Activated B cell treated with CpG ODN at 0.5 μM for 24 hours (primary cell): ENCODE measurements at regions not wholly inside any gene's neighbourhood (a gene's known extent, or its start where the extent isn't known, plus 50 kb on each side); places are given as distances from the start of the nearest gene placed in this dataset.

Experiments
- ATAC-seq: fragments of 200-7000 bp; cut with Tn5 transposase; one replicate; pipeline ENCODE4 v1.10.0; 2021; ENCODE audit warnings: low read depth, mild to moderate bottlenecking, moderate library complexity
- CTCF ChIA-PET: fragments of 350-600 bp; sonication (Branson Sonifier 250); formaldehyde crosslinking; loops from one replicate; lab custom pipeline; 2021; ENCODE audit warnings: antibody characterized with exemption; lab: Charles Lee
- POLR2A ChIA-PET: fragments of 350-600 bp; sonication (Branson Sonifier 250); formaldehyde crosslinking; loops from one replicate; lab custom pipeline; 2021; ENCODE audit warnings: antibody characterized with exemption; lab: Charles Lee
- DNase-seq: peaks from one replicate; pipeline ENCODE4 v3.0.0; 2022
- H3K27ac Mint-ChIP-seq: one replicate; pipeline ENCODE4 v1.8.0; 2020; ENCODE audit warnings: mixed read lengths
- H3K27me3 Mint-ChIP-seq: one replicate; pipeline ENCODE4 v1.8.0; 2021; ENCODE audit warnings: mixed read lengths
- H3K36me3 Mint-ChIP-seq: one replicate; pipeline ENCODE4 v1.8.0; 2021; ENCODE audit warnings: low read depth, mixed read lengths
- H3K4me1 Mint-ChIP-seq: one replicate; pipeline ENCODE4 v1.8.0; 2021; ENCODE audit warnings: mixed read lengths
- H3K4me3 Mint-ChIP-seq: one replicate; pipeline ENCODE4 v1.8.0; 2020; ENCODE audit warnings: mild to moderate bottlenecking, mixed read lengths
- H3K9me3 Mint-ChIP-seq: one replicate; pipeline ENCODE4 v1.8.0; 2020; ENCODE audit warnings: mixed read lengths
- CTCF ChIP-seq: fragments of 200-600 bp; IDR thresholded peaks from one replicate; pipeline ENCODE4 v1.8.0; 2022; ENCODE audit warnings: antibody characterized with exemption, mild to moderate bottlenecking
- intact Hi-C: fragments of 100-400 bp; cut with micrococcal nuclease; formaldehyde crosslinking; loops from one replicate; pipeline ENCODE4 v1.15.1; 2024

DNA sequence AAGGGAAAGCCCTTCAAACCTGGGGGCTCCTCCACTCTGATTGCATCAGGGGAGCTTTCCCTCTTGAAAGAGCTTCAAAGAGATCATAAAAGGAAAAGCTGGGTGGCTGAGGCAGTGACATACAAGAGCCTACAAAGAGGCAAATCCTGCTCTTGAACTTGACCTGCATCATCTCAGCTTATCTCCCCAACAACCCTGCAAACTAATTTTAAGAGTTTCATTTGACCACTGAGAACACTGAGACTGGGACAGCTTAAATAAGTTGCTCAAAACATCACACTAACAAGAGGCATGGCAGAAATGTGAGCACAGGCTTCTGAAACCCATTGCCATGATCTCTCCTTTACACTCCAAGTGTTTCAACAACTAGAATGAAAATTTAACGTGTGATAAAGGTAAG is 101.6 kb upstream of the PPARGC1A start:
- H3K4me3 Mint-ChIP-seq = no peak overlapping the region
- POLR2A ChIA-PET = no interaction called here
- no peaks in the 10 kb centered on the region for H3K27me3 Mint-ChIP-seq
- no peaks in the 10 kb centered on the region for H3K4me1 Mint-ChIP-seq
- CTCF ChIA-PET = no interaction called here
- no peaks in the 10 kb centered on the region for H3K36me3 Mint-ChIP-seq
- intact Hi-C loops = no loop called here
- no peaks in the 10 kb centered on the region for H3K9me3 Mint-ChIP-seq
- ATAC-seq = no peak
- DNase-seq = no peak
- TF ChIP-seq CTCF = no peak
- H3K27ac Mint-ChIP-seq = no peak overlapping the region

DNA sequence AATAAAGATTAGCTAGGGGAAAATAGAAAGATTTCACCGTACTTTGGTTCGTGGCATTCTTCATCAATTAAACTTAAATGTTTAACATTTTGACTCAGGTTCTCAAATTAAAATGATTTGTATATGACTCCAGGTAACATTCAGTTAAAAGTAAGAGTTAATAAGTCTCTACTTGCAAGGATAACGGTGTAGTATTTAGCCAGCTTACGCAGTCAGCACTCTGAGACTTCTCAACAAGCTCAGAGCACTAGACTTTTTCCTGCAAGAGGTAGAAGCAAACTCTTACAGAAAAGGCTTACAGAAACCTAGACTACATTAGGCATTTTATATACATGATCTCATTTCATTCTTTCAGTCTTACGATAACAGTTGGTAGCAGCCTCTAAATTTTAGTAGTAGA is 96.4 kb upstream of the PPARGC1A start:
- Mint-ChIP-seq H3K27ac (no peak overlapping the region), H3K36me3 (no peaks in the 10 kb centered on the region), H3K9me3 (no peaks in the 10 kb centered on the region), H3K27me3 (no peaks in the 10 kb centered on the region), H3K4me1 (no peaks in the 10 kb centered on the region), H3K4me3 (no peak overlapping the region)
- TF ChIP-seq CTCF = no peak
- POLR2A ChIA-PET = no interaction called here
- ATAC-seq (no peak), DNase-seq (no peak)
- CTCF ChIA-PET = no interaction called here
- intact Hi-C loops = no loop called here

- DNase-seq (no peak), ATAC-seq (no peak)
- Mint-ChIP-seq H3K27ac (no peak overlapping the region), H3K9me3 (no peaks in the 10 kb centered on the region), H3K36me3 (no peaks in the 10 kb centered on the region), H3K4me3 (no peak overlapping the region), H3K27me3 (no peaks in the 10 kb centered on the region), H3K4me1 (no peaks in the 10 kb centered on the region)
- ChIA-PET POLR2A (no interaction called here), CTCF (no interaction called here)
- intact Hi-C loops = no loop called here
- no peak for TF ChIP-seq CTCF
Observed at GRCh38 chr4:23981328-23981727, 91.5 kb upstream of the PPARGC1A start.

DNA sequence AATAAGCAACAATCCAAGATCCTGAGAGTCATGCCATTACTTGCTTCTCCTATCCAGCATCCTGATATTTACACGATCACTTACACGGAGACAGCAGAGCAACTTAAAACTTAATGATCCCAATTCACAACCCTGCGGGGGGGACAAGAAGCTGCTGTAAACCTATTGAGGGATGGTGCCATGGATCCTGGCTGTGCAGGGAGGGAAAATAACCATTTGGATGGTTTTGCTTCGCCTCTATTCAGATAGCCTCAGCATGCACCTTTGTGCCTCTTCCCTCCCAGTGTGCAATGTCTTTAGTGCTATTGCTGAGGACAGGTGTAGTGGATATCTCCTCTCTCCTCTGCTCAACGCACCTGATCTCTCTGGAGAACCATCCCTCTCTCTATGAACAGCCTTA is 89.7 kb upstream of the PPARGC1A start:
- Mint-ChIP-seq H3K36me3 (no peaks in the 10 kb centered on the region), H3K4me1 (no peaks in the 10 kb centered on the region), H3K9me3 (no peaks in the 10 kb centered on the region), H3K4me3 (no peak overlapping the region), H3K27me3 (no peaks in the 10 kb centered on the region), H3K27ac (no peak overlapping the region)
- intact Hi-C loops = no loop called here
- no peak for TF ChIP-seq CTCF
- POLR2A ChIA-PET = no interaction called here
- CTCF ChIA-PET = no interaction called here
- ATAC-seq = no peak
- no peak for DNase-seq

- CTCF ChIA-PET = no interaction called here
- H3K4me1 Mint-ChIP-seq = no peaks in the 10 kb centered on the region
Observed at GRCh38 chr4:23978002-23978401, 88.2 kb upstream of the PPARGC1A start.

More at GRCh38 chr4:23978002-23978401, 88.2 kb upstream of the PPARGC1A start:
- ATAC-seq (no peak), DNase-seq (no peak)
- Mint-ChIP-seq H3K27me3 (no peaks in the 10 kb centered on the region), H3K4me3 (no peak overlapping the region), H3K9me3 (no peaks in the 10 kb centered on the region), H3K36me3 (no peaks in the 10 kb centered on the region), H3K27ac (no peak overlapping the region)
- no peak for TF ChIP-seq CTCF
- intact Hi-C loops = no loop called here
- POLR2A ChIA-PET = no interaction called here
